HL-60 (cell line): ENCODE measurements at regions not wholly inside any gene's neighbourhood (a gene's known extent, or its start where the extent isn't known, plus 50 kb on each side); places are given as distances from the start of the nearest gene placed in this dataset.

Experiments used
- DNase-seq, 2 experiments: peaks; one replicate each; pipeline ENCODE4 v3.0.0-alpha.2; 2010 to 2020; ENCODE audit warnings: low read depth in 1 of 2, low spot score in 1 of 2
- H3K27ac ChIP-seq: fragments of 250-450 bp; sonication (Bioruptor Pico); replicated peaks from 2 replicates; pipeline ENCODE4 v1.5.1; 2020; ENCODE audit warnings: mild to moderate bottlenecking, moderate library complexity
- H3K27me3 ChIP-seq: fragments of 250-450 bp; sonication (Bioruptor Pico); 2 replicates; pipeline ENCODE4 v1.5.1; 2021; ENCODE audit warnings: mild to moderate bottlenecking, moderate library complexity; ENCODE audit not compliant: insufficient read depth, poor library complexity, severe bottlenecking
- H3K4me3 ChIP-seq: replicated peaks from 2 replicates; pipeline ENCODE4 v1.5.1; 2011; ENCODE audit warnings: mild to moderate bottlenecking, control low read depth, low read length; ENCODE audit not compliant: insufficient read depth
- GABPA ChIP-seq: IDR thresholded peaks from 2 replicates; pipeline ENCODE4 v1.6.1; 2012; ENCODE audit warnings: low read depth
- POLR2AphosphoS5 ChIP-seq: IDR thresholded peaks from 2 replicates; pipeline ENCODE4 v1.6.1; 2012; ENCODE audit warnings: low read depth
- SPI1 ChIP-seq: IDR thresholded peaks from 2 replicates; pipeline ENCODE4 v1.6.1; 2012; ENCODE audit warnings: low read depth, mild to moderate bottlenecking, borderline replicate concordance
- TF ChIP-seq, protein P1 (sequence below): IDR thresholded peaks from one replicate; pipeline ENCODE4 v1.5.1; 2011; ENCODE audit warnings: low read length, control low read depth, inconsistent platforms; ENCODE audit not compliant: insufficient read depth
- TF ChIP-seq, protein P2 (sequence below): IDR thresholded peaks from 2 replicates; pipeline ENCODE4 v1.6.1; 2012; ENCODE audit warnings: low read depth; ENCODE audit not compliant: insufficient replicate concordance

DNA sequence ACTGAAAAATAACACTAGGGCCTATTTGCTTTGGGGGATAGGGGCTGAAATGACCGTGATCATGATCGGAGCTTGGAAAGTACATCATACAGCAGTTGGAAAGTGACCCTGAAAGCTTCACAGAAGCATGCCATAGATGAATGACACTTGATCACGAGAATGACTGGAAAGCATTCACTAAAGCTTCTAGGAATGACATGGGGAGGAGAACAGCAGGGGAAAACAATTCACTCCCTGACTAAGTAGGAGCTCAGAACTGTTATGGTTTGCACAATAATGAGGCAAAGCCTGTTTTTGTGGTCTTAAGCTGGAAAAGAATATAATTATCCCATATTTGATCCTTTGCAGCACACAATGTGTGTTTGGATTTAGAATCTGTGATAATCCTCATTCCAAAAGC, 237.5 kb downstream of the NOL4 start:
- no peak overlapping the region for H3K4me3 ChIP-seq
- DNase-seq = no peak
- TF ChIP-seq, protein P1, sequence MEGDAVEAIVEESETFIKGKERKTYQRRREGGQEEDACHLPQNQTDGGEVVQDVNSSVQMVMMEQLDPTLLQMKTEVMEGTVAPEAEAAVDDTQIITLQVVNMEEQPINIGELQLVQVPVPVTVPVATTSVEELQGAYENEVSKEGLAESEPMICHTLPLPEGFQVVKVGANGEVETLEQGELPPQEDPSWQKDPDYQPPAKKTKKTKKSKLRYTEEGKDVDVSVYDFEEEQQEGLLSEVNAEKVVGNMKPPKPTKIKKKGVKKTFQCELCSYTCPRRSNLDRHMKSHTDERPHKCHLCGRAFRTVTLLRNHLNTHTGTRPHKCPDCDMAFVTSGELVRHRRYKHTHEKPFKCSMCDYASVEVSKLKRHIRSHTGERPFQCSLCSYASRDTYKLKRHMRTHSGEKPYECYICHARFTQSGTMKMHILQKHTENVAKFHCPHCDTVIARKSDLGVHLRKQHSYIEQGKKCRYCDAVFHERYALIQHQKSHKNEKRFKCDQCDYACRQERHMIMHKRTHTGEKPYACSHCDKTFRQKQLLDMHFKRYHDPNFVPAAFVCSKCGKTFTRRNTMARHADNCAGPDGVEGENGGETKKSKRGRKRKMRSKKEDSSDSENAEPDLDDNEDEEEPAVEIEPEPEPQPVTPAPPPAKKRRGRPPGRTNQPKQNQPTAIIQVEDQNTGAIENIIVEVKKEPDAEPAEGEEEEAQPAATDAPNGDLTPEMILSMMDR = no peak
- TF ChIP-seq POLR2AphosphoS5 = no peak
- TF ChIP-seq, protein P2, sequence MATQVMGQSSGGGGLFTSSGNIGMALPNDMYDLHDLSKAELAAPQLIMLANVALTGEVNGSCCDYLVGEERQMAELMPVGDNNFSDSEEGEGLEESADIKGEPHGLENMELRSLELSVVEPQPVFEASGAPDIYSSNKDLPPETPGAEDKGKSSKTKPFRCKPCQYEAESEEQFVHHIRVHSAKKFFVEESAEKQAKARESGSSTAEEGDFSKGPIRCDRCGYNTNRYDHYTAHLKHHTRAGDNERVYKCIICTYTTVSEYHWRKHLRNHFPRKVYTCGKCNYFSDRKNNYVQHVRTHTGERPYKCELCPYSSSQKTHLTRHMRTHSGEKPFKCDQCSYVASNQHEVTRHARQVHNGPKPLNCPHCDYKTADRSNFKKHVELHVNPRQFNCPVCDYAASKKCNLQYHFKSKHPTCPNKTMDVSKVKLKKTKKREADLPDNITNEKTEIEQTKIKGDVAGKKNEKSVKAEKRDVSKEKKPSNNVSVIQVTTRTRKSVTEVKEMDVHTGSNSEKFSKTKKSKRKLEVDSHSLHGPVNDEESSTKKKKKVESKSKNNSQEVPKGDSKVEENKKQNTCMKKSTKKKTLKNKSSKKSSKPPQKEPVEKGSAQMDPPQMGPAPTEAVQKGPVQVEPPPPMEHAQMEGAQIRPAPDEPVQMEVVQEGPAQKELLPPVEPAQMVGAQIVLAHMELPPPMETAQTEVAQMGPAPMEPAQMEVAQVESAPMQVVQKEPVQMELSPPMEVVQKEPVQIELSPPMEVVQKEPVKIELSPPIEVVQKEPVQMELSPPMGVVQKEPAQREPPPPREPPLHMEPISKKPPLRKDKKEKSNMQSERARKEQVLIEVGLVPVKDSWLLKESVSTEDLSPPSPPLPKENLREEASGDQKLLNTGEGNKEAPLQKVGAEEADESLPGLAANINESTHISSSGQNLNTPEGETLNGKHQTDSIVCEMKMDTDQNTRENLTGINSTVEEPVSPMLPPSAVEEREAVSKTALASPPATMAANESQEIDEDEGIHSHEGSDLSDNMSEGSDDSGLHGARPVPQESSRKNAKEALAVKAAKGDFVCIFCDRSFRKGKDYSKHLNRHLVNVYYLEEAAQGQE = no peak
- no peak for TF ChIP-seq GABPA
- TF ChIP-seq SPI1 = no peak
- H3K27ac ChIP-seq = no peak overlapping the region
- no peaks in the 10 kb centered on the region for H3K27me3 ChIP-seq

DNA sequence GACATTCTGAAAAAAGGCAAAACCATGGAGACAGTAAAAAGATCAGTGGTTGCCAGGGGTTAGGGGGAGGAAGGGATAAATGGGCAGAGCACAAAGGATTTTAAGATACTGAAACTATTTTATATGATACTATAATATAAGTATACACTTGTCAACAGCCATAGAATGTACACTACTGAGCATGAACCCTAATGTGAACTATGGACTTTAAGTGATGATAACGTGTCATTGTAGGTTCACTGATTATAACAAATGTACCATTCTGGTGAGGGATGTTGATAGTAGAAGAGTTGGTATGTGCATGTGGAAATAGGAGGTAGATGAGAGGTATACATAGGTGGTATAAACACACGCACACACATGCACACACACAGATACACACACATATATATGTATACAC, 241.6 kb downstream of the NOL4 start:
- Histone ChIP-seq H3K4me3 (no peak overlapping the region), H3K27me3 (no peaks in the 10 kb centered on the region), H3K27ac (no peak overlapping the region)
- TF ChIP-seq POLR2AphosphoS5 (no peak), GABPA (no peak), SPI1 (no peak)
- TF ChIP-seq, protein P2 = no peak
- TF ChIP-seq, protein P1 = no peak
- DNase-seq = no peak

DNA sequence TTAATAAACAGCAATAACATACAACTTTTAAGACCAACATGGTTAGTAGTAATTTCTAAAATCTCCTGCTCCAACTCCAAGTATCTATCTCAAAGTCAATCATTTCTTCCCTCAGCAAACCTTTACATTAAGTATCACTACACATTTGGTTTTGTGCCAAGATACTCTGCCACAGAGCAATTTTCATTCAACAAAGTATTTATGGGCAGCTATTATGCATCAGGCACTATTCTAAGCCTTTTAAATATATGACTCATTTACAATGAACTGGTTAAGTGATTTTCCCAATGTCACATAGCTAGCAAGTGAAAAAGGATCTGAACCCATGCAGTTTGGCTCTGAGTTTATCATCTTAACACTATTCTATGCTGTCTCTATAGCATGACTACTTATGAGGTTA, 264.3 kb downstream of the NOL4 start:
- Histone ChIP-seq H3K27ac (no peak overlapping the region), H3K4me3 (no peak overlapping the region), H3K27me3 (no peaks in the 10 kb centered on the region)
- DNase-seq = no peak
- TF ChIP-seq, protein P1 = no peak
- TF ChIP-seq GABPA (no peak), POLR2AphosphoS5 (no peak), SPI1 (no peak)
- TF ChIP-seq, protein P2 = no peak
